Neural progenitor cell (in vitro differentiated cells): ENCODE measurements at regions not wholly inside any gene's neighbourhood (a gene's known extent, or its start where the extent isn't known, plus 50 kb on each side); places are given as distances from the start of the nearest gene placed in this dataset.

Experiments used
- DNase-seq: peaks from one replicate; pipeline ENCODE4 v3.0.0-alpha.2; 2016; ENCODE audit warnings: low spot score
- H2AFZ ChIP-seq: fragments of 200-600 bp; sonication (generic); replicated peaks from 2 replicates; pipeline ENCODE4 v1.6.1; 2016; ENCODE audit warnings: antibody characterized with exemption
- H3F3A ChIP-seq: fragments of 200-600 bp; sonication (generic); 2 replicates; pipeline ENCODE4 v1.6.1; 2016; ENCODE audit warnings: antibody characterized with exemption, low read depth
- H3K27ac ChIP-seq: fragments of 200-600 bp; sonication (generic); 2 replicates; pipeline ENCODE4 v1.5.1; 2016; ENCODE audit warnings: mild to moderate bottlenecking
- H3K27me3 ChIP-seq: fragments of 200-600 bp; sonication (generic); 2 replicates; pipeline ENCODE4 v1.6.1; 2016; ENCODE audit warnings: mild to moderate bottlenecking, moderate library complexity
- H3K36me3 ChIP-seq: fragments of 200-600 bp; sonication (generic); 2 replicates; pipeline ENCODE4 v1.5.1; 2016
- H3K4me1 ChIP-seq: fragments of 200-600 bp; sonication (generic); 2 replicates; pipeline ENCODE4 v1.6.1; 2016; ENCODE audit warnings: mixed run types
- H3K4me2 ChIP-seq: fragments of 200-600 bp; sonication (generic); 2 replicates; pipeline ENCODE4 v1.6.1; 2016
- H3K4me3 ChIP-seq: fragments of 200-600 bp; sonication (generic); 2 replicates; pipeline ENCODE4 v1.5.1; 2016
- H3K79me2 ChIP-seq: fragments of 200-600 bp; sonication (generic); 2 replicates; pipeline ENCODE4 v1.6.1; 2016; ENCODE audit warnings: low read depth
- H3K9ac ChIP-seq: fragments of 200-600 bp; sonication (generic); 2 replicates; pipeline ENCODE4 v1.6.1; 2016
- H3K9me3 ChIP-seq: fragments of 200-600 bp; sonication (generic); 2 replicates; pipeline ENCODE4 v1.5.1; 2016; ENCODE audit warnings: low read depth
- H4K20me1 ChIP-seq: fragments of 200-600 bp; sonication (generic); 2 replicates; pipeline ENCODE4 v1.6.1; 2016; ENCODE audit warnings: low read depth
- H3K27ac Mint-ChIP-seq: 3 replicates; pipeline ENCODE4 v1.8.0; 2021; ENCODE audit warnings: mixed read lengths
- H3K27me3 Mint-ChIP-seq: 2 replicates; pipeline ENCODE4 v1.8.0; 2022; ENCODE audit warnings: low read depth, mild to moderate bottlenecking, inconsistent platforms, moderate library complexity, mixed read lengths; ENCODE audit not compliant: insufficient read depth
- H3K36me3 Mint-ChIP-seq: 3 replicates; pipeline ENCODE4 v1.8.0; 2021; ENCODE audit warnings: mixed read lengths
- H3K4me1 Mint-ChIP-seq: 3 replicates; pipeline ENCODE4 v1.8.0; 2021; ENCODE audit warnings: mixed read lengths
- H3K4me3 Mint-ChIP-seq: 3 replicates; pipeline ENCODE4 v1.8.0; 2021; ENCODE audit warnings: mild to moderate bottlenecking, moderate library complexity, mixed read lengths
- H3K9me3 Mint-ChIP-seq: 3 replicates; pipeline ENCODE4 v1.8.0; 2020; ENCODE audit warnings: mixed read lengths
- CTCF ChIP-seq: fragments of 200-600 bp; sonication (generic); IDR thresholded peaks from 2 replicates; pipeline ENCODE4 v1.5.1; 2017; ENCODE audit warnings: antibody characterized with exemption, mild to moderate bottlenecking
- EZH2 ChIP-seq: fragments of 200-600 bp; sonication (generic); IDR thresholded peaks from 2 replicates; pipeline ENCODE4 v1.6.1; 2017; ENCODE audit warnings: antibody characterized with exemption, mild to moderate bottlenecking, moderate library complexity
- EZH2phosphoT487 ChIP-seq: fragments of 200-600 bp; sonication (generic); IDR thresholded peaks from 2 replicates; pipeline ENCODE4 v1.6.1; 2017; ENCODE audit warnings: antibody characterized with exemption

- H3K9me3 ChIP-seq, result no peaks in the 10 kb centered on the region
- no peaks in the 10 kb centered on the region for H3F3A ChIP-seq
- TF ChIP-seq EZH2phosphoT487 (no peak), CTCF (no peak), EZH2 (no peak)
- H3K9me3 Mint-ChIP-seq, result no peaks in the 10 kb centered on the region
- H3K79me2 ChIP-seq, result no peaks in the 10 kb centered on the region
- no peaks in the 10 kb centered on the region for H3K4me1 ChIP-seq
- H4K20me1 ChIP-seq, result no peaks in the 10 kb centered on the region
- H3K4me3 Mint-ChIP-seq, result no peak overlapping the region
- no peaks in the 10 kb centered on the region for H3K27me3 ChIP-seq
- H3K27ac Mint-ChIP-seq, result no peak overlapping the region
- H3K4me1 Mint-ChIP-seq, result no peaks in the 10 kb centered on the region
- no peaks in the 10 kb centered on the region for H3K36me3 ChIP-seq
- H3K27me3 Mint-ChIP-seq, result peaks cover 9% of the 10 kb centered on the region
- no peaks in the 10 kb centered on the region for H3K36me3 Mint-ChIP-seq
- no peak overlapping the region for H3K4me2 ChIP-seq
- no peak overlapping the region for H3K4me3 ChIP-seq
- no peak for DNase-seq
- no peak overlapping the region for H3K27ac ChIP-seq
- no peak overlapping the region for H2AFZ ChIP-seq
- H3K9ac ChIP-seq, result no peak overlapping the region
Measured at GRCh38 chr19:32234663-32235217, 110.7 kb upstream of the ZNF507 start.

GRCh38 chr19:32238076-32238475, 107.3 kb upstream of the ZNF507 start:
- Histone ChIP-seq H3K4me2 (no peak overlapping the region), H3K9me3 (no peaks in the 10 kb centered on the region)
- peaks cover 4% of the 10 kb centered on the region for H3K27me3 Mint-ChIP-seq

GRCh38 chr19:32240316-32240715, 105.1 kb upstream of the ZNF507 start:
- Mint-ChIP-seq H3K27ac (no peak overlapping the region), H3K4me1 (no peaks in the 10 kb centered on the region), H3K4me3 (no peak overlapping the region), H3K27me3 (no peaks in the 10 kb centered on the region), H3K9me3 (no peaks in the 10 kb centered on the region), H3K36me3 (no peaks in the 10 kb centered on the region)
- Histone ChIP-seq H3F3A (no peaks in the 10 kb centered on the region), H4K20me1 (no peaks in the 10 kb centered on the region), H2AFZ (no peak overlapping the region), H3K4me2 (no peak overlapping the region), H3K27ac (no peak overlapping the region), H3K4me1 (no peaks in the 10 kb centered on the region), H3K36me3 (no peaks in the 10 kb centered on the region), H3K9me3 (no peaks in the 10 kb centered on the region), H3K9ac (no peak overlapping the region), H3K27me3 (no peaks in the 10 kb centered on the region), H3K79me2 (no peaks in the 10 kb centered on the region), H3K4me3 (no peak overlapping the region)
- TF ChIP-seq EZH2phosphoT487 (no peak), CTCF (no peak), EZH2 (no peak)
- DNase-seq, result no peak

More at GRCh38 chr19:32238076-32238475, 107.3 kb upstream of the ZNF507 start:
- Mint-ChIP-seq H3K9me3 (no peaks in the 10 kb centered on the region), H3K27ac (no peak overlapping the region), H3K4me1 (no peaks in the 10 kb centered on the region), H3K36me3 (no peaks in the 10 kb centered on the region), H3K4me3 (no peak overlapping the region)
- Histone ChIP-seq H4K20me1 (no peaks in the 10 kb centered on the region), H3K4me1 (no peaks in the 10 kb centered on the region), H3K27me3 (no peaks in the 10 kb centered on the region), H3K9ac (no peak overlapping the region), H3K4me3 (no peak overlapping the region), H3K36me3 (no peaks in the 10 kb centered on the region), H2AFZ (no peak overlapping the region), H3K79me2 (no peaks in the 10 kb centered on the region), H3F3A (no peaks in the 10 kb centered on the region), H3K27ac (no peak overlapping the region)
- DNase-seq, result no peak
- no peak for TF ChIP-seq EZH2
- no peak for TF ChIP-seq CTCF
- no peak for TF ChIP-seq EZH2phosphoT487
